BE2C (cell line): ENCODE measurements at regions not wholly inside any gene's neighbourhood (a gene's known extent, or its start where the extent isn't known, plus 50 kb on each side); places are given as distances from the start of the nearest gene placed in this dataset.

Experiments used
- DNase-seq: peaks from one replicate; pipeline ENCODE4 v3.0.0-alpha.2; 2020
- H3K27me3 ChIP-seq: fragments of 250-450 bp; sonication (Bioruptor Pico); 2 replicates; pipeline ENCODE4 v1.5.1; 2020; ENCODE audit warnings: mild to moderate bottlenecking
- H3K36me3 ChIP-seq: fragments of 250-450 bp; sonication (Bioruptor Pico); 2 replicates; pipeline ENCODE4 v1.5.1; 2020; ENCODE audit warnings: mild to moderate bottlenecking
- H3K4me1 ChIP-seq: fragments of 250-450 bp; sonication (Bioruptor Pico); 2 replicates; pipeline ENCODE4 v1.5.1; 2020
- H3K4me3 ChIP-seq: 2 replicates; pipeline ENCODE4 v1.5.1; 2011; ENCODE audit warnings: low read depth, low read length
- H3K9me3 ChIP-seq: fragments of 250-450 bp; sonication (Bioruptor Pico); 2 replicates; pipeline ENCODE4 v1.5.1; 2020
- CTCF ChIP-seq: IDR thresholded peaks from 2 replicates; pipeline ENCODE4 v1.5.1; 2012; ENCODE audit warnings: mild to moderate bottlenecking, low read depth, low read length

GRCh38 chr13:109846185-109846584, 59.8 kb upstream of the IRS2 start:
- no peaks in the 10 kb centered on the region for H3K4me1 ChIP-seq
- TF ChIP-seq CTCF = no peak
- no peak for DNase-seq
- H3K4me3 ChIP-seq = no peak overlapping the region
- no peaks in the 10 kb centered on the region for H3K36me3 ChIP-seq
- no peaks in the 10 kb centered on the region for H3K9me3 ChIP-seq
- peaks cover 59% of the 10 kb centered on the region for H3K27me3 ChIP-seq

- no peak for DNase-seq
- Histone ChIP-seq H3K4me1 (no peaks in the 10 kb centered on the region), H3K27me3 (peaks cover 59% of the 10 kb centered on the region), H3K36me3 (no peaks in the 10 kb centered on the region), H3K9me3 (no peaks in the 10 kb centered on the region), H3K4me3 (no peak overlapping the region)
- TF ChIP-seq CTCF = no peak
Observed at GRCh38 chr13:109844396-109844795, 58.0 kb upstream of the IRS2 start.

- no peak overlapping the region for H3K4me3 ChIP-seq
- no peaks in the 10 kb centered on the region for H3K4me1 ChIP-seq
- H3K36me3 ChIP-seq = no peaks in the 10 kb centered on the region
- no peak for DNase-seq
- H3K27me3 ChIP-seq = peaks cover 54% of the 10 kb centered on the region
- H3K9me3 ChIP-seq = no peaks in the 10 kb centered on the region
- TF ChIP-seq CTCF = no peak
Observed at GRCh38 chr13:109843695-109844094, 57.3 kb upstream of the IRS2 start.

GRCh38 chr13:109842212-109842920, 56.0 kb upstream of the IRS2 start:
- H3K4me3 ChIP-seq = no peak overlapping the region
- H3K4me1 ChIP-seq = no peaks in the 10 kb centered on the region
- no peak for TF ChIP-seq CTCF
- no peaks in the 10 kb centered on the region for H3K9me3 ChIP-seq
- H3K36me3 ChIP-seq = no peaks in the 10 kb centered on the region
- peaks cover 45% of the 10 kb centered on the region for H3K27me3 ChIP-seq
- no peak for DNase-seq

GRCh38 chr13:109840893-109841287, 54.5 kb upstream of the IRS2 start:
- H3K4me1 ChIP-seq = no peaks in the 10 kb centered on the region

More at GRCh38 chr13:109840893-109841287, 54.5 kb upstream of the IRS2 start:
- no peaks in the 10 kb centered on the region for H3K9me3 ChIP-seq
- no peak for TF ChIP-seq CTCF
- H3K4me3 ChIP-seq = no peak overlapping the region
- no peaks in the 10 kb centered on the region for H3K36me3 ChIP-seq
- DNase-seq = no peak
- H3K27me3 ChIP-seq = peaks cover 43% of the 10 kb centered on the region
